ENCODE measurements at regions not wholly inside any gene's neighbourhood (a gene's known extent, or its start where the extent isn't known, plus 50 kb on each side); places are given as distances from the start of the nearest gene placed in this dataset.

GRCh38 chr20:1766731-1767130 lies 109.2 kb upstream of the SIRPG start:
- no peak for FAIRE-seq
- CTCF ChIA-PET, result interaction anchor here (1.6 to 5.0 kb wide), 2 partner anchors 9 to 10 kb away, joined by 5 to 98 read pairs; no protein-coding TSS in a partner anchor
- TF ChIP-seq NR2C2 (IDR thresholded peaks at IDR 0.05; ENCODE audit: borderline replicate concordance, control insufficient read depth, insufficient read length, low read depth), result no peak
- no peak for TF ChIP-seq RELB (IDR thresholded peaks at IDR 0.05; ENCODE audit: low read depth)
- TF ChIP-seq TAF1 (IDR thresholded peaks at IDR 0.05; ENCODE audit: borderline replicate concordance, low read depth, low read length), result no peak
- no peak for TF ChIP-seq ZBTB4 (CRISPR knock-in tag; IDR thresholded peaks at IDR 0.05)
- TF ChIP-seq ZNF622 (IDR thresholded peaks at IDR 0.05), result no peak
- no peak for TF ChIP-seq TCF12 (IDR thresholded peaks at IDR 0.05; ENCODE audit: low read depth, low read length)
- no peak for TF ChIP-seq CBFB (IDR thresholded peaks at IDR 0.05; ENCODE audit: low read depth)
- TF ChIP-seq TARDBP (IDR thresholded peaks at IDR 0.05; ENCODE audit: borderline replicate concordance), result no peak
- TF ChIP-seq TCF7 (IDR thresholded peaks at IDR 0.05; ENCODE audit: borderline replicate concordance), result no peak
- POLR2A ChIA-PET, result no interaction called here
- H3K4me3 ChIP-seq, result no peak overlapping the region
- H2AFZ ChIP-seq (ENCODE audit: control insufficient read depth, low read depth, low read length), result no peak overlapping the region
- H3K79me2 ChIP-seq (ENCODE audit: control insufficient read depth, insufficient read depth, low read length), result no peaks in the 10 kb centered on the region
- H3K27ac ChIP-seq (ENCODE audit: control insufficient read depth, insufficient read depth), result no peak overlapping the region
- H3K9me3 ChIP-seq (replicated peaks; ENCODE audit: control insufficient read depth, insufficient read depth, low read length), result no peaks in the 10 kb centered on the region
- in situ Hi-C loops (cut with MboI) (no loop called here), intact Hi-C loops (cut with micrococcal nuclease; ENCODE audit: unreplicated experiment) (loop anchor here (10.0 kb wide), 1 partner anchor 688 kb away; no protein-coding TSS in a partner anchor)
- H3K4me2 ChIP-seq (ENCODE audit: control insufficient read depth, insufficient read depth), result no peak overlapping the region
- no peaks in the 10 kb centered on the region for H4K20me1 ChIP-seq (ENCODE audit: control insufficient read depth, insufficient read depth)
- no TSS peak for BruUV-seq (replicated peaks)
- no peak for ATAC-seq
- no peak overlapping the region for H3K9ac ChIP-seq (ENCODE audit: control insufficient read depth, insufficient read depth, low read length)
- no peaks in the 10 kb centered on the region for H3K36me3 ChIP-seq (ENCODE audit: control insufficient read depth in 2 of 2, insufficient read depth in 2 of 2, low read length in 1 of 2)
- H3K4me1 ChIP-seq (ENCODE audit: control insufficient read depth, insufficient read depth, low read length), result peaks cover 4% of the 10 kb centered on the region
- 88% methylated on average over 1 of the region's 1 CpG for WGBS (ENCODE audit: insufficient coverage, insufficient replicate concordance, low lambda C conversion rate, missing lambda C conversion rate)
- RAD21 ChIA-PET (ENCODE audit: unreplicated experiment), result interaction anchor here (0.6 to 3.8 kb wide), 4 partner anchors 9 to 530 kb away, joined by 3 to 51 read pairs (median 4); no protein-coding TSS in a partner anchor
- no peaks in the 10 kb centered on the region; a peak in 2 of 4 replicates for H3K27me3 ChIP-seq (replicated peaks in 1 of 2; ENCODE audit: control insufficient read depth in 2 of 2, insufficient read depth in 2 of 2, low read length in 1 of 2)
- no peak for DNase-seq (ENCODE audit: low read depth, low spot score)
- SMC1A ChIA-PET (ENCODE audit: uncharacterized antibody, unreplicated experiment), result interaction anchor here (2.1 to 4.0 kb wide), 2 partner anchors 10 to 263 kb away, joined by 7 to 51 read pairs; no protein-coding TSS in a partner anchor

Data from GM12878 (cell line).